HG03139 (cell line): ENCODE measurements at regions not wholly inside any gene's neighbourhood (a gene's known extent, or its start where the extent isn't known, plus 50 kb on each side); places are given as distances from the start of the nearest gene placed in this dataset.

Experiments
- ATAC-seq: cut with Tn5 transposase; IDR thresholded peaks from one replicate; pipeline ENCODE4 v1.9.1; 2021; ENCODE audit not compliant: unreplicated experiment

DNA sequence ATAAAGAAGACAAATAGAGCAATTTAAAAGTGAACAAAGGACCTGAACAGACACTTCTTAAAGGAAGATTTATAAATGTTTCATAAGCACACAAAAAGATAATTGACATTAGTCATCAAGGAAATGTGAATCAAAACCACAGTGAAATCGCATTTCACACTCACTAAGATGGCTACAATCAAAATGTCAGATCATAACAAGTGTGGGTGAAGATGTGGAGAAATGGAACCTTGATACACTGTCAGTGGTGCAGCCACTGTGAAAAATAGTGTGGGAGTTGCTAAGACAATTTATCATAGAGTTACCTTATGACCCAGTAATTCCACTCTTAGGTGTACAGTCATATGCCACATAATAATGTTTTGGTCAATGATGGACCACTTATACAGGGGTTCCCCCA is 54.5 kb upstream of the HTR4 start:
- ATAC-seq, result no peak

DNA sequence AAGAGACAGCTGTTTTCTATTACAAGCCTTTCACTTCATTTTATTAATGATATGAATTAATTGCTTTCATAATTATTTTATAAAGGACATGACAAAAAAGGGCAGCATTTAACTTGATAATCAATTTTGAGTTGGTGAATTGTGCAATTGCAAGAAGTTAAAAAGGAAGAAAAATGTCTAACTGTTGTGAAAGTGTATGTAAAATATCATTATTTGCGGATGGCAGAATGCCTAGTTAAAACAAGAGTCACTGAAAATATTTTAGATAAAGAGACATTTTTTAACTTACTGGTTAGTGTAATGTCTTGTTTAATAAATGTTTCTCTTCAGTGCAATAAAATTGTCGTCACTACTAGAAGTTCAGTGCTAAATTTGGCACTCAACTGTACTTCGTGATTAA is 57.6 kb upstream of the HTR4 start:
- ATAC-seq, result no peak

DNA sequence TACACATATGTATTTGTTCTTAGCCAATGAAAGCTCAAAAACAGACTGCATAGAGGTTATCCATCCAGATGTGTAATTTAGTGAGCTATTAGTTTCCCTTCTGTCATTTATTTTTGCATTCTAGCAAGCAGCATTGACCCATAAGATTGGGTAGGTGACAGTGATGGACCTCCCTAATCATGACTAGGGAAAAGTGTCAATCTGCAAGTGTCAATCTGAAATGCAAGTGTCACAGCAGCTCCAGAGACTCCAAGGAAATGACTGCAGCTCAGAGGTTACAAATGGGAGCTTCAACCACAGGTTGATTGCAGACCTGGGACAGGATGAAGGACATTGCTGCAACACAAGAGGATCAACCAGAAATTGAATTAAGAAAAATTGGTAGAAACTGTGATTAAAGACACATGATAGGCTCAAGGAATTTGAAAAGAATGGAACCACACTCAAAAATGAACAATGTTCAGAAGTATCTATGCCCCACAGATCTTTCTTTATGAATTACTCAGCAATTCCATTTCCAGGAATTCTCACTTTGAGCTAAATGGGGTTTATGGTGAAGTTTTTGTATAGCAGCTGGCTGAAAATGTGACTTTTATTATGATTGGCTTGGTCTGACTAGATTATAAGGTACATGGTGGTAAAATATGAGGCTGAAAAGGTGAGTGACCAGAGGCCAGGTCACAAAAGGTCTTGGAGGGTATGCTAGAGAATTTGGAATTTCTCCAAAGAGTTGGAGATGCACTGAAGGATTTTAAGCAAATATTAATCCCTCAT is 59.6 kb upstream of the HTR4 start:
- no peak for ATAC-seq

DNA sequence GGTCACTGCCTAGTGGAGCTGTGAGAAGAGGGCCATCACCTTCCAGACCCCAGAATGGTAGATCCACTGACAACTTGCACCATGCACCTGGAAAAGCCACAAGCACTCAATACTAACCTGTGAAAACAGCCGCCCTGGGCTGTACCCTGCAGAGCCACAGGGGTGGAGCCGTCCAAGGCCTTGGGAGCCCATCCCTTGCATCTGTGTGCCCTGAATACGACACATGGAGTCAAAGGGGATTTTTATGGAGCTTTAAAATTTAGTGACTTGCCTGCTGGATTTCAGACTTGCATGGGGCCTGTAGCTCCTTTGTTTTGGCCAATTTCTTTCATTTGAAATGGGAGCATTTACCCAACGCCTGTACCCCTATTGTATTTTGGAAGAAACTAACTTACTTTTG is 62.4 kb upstream of the HTR4 start:
- ATAC-seq, result no peak

DNA sequence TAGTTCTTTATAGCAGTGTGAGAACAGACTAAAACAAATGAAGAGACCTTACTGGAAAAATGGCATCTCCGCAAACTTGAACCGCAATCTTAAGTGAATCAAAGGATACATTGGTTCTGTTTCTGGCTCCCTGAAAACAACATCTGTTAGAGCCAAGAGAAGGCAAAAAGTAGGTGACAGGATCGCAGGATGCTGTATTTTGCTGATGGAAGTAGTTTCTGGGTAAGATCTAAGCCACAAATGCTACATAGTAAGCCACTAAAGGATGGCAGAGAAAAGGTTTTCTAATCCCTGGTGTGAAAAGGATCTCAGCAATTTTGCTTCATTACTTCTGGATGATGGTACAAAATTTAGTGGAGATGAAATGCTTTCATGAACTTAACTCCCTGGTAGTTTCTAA is 63.3 kb upstream of the HTR4 start:
- ATAC-seq, result no peak

DNA sequence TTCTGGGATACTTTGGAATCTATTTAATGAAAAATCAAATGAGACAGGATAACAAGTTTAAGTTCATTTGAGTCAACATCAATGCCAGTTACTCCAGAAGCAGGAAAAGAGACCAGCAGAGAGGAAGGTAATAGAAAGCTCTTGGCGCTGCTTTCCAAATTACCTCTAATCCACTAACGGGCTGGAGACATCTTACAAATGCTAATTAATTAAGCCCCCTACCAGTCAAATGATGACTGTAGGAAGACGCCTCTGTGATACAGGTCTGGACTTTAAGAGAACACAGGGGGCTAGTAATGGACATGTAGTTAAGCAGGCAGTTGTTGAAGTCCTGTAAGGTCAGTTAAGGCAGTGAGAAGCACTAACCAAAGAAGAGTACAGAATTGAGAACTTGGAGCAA is 65.3 kb upstream of the HTR4 start:
- ATAC-seq, result no peak

DNA sequence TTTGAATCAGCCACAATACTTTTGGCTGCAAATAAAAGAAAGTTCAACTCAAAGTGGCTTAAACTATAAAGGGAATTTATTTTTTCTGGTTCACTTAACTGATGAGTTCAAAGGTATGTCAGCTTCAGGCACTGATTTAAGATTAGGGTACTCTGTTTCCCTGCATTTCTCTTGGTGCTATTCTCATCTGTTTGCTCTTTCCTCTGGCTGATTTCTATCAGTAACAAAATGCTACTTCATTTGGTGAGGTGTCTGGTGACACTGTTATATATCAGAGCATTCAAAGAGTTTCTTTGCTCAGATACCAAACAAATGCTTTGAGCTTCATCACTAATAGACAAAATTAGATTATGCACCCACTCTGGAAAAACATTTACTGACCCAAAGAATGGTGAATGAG is 65.9 kb upstream of the HTR4 start:
- ATAC-seq, result no peak

DNA sequence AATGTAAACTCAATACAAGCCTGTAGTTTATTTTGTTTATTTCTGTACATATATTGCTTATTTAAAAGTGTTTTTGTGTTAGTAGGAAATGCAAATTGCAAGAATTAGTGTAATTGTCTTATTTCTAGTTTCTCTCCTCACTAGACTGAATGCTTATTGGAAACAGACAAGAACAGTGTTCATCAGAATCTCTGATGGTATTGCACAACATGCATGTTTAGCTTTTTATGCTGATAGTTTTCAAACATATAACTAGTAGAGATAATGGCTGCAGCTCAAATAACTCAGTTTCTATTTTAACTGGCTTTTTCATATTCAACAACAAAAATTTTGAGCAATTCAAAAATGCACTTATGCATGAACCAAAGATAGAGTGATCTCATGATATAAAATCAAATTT is 68.8 kb upstream of the HTR4 start:
- ATAC-seq, result no peak

DNA sequence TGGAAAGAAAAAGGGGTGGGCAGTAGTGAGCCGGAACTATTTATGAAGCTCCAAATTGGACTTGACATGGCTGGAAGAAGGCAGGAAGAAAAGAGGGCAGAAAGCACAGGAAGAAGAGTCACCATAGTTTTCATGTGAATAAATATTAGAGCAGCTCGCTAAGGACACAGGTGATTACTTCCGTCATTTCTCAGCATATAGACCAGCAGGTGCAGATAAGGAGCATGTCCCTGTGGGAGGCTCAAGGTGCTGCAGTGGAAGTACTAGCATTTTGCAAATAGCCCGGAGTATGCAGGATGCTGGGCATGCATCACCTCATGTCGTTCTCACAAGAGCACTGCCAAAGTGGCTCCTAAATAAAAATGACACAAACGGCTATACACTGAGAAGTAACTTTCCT is 71.3 kb upstream of the HTR4 start:
- ATAC-seq, result no peak

DNA sequence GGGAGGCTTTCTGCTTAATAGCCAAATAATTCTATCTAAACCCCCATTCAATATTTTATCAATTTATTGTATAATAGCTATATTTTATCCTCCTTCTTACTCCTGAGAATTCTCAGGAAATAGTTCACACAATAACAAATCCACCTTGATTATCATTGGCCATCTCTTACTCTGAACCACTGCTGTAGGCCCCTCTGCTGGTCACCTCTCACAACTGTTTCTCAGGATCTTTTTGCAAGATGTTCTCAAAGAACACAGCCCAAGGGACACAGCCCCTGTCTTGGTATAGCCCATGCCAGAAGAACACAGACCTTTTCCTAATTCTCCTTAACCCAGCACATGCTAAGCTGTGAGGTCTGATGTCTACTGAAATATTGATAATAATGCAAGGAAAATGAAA is 74.9 kb upstream of the HTR4 start:
- ATAC-seq, result no peak

DNA sequence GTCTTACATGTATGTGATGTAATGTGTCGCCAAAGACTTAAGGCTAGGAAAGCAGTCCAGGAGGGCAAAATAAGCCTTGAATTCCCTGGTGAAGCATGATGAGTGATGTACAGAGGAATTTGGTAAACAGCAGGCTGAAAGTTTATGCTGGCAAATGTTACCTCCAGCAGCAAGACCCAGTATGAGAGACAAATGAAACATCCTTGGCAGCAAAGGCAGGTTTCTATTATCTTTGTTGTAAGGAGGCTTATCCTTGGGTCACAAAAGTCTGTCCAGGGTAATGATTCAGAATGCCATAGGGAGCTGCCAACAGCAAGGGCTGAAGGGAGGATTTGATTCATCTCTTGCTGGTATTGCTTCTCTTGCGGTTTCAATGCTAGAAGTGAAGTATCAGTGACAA is 75.9 kb upstream of the HTR4 start:
- ATAC-seq, result no peak

DNA sequence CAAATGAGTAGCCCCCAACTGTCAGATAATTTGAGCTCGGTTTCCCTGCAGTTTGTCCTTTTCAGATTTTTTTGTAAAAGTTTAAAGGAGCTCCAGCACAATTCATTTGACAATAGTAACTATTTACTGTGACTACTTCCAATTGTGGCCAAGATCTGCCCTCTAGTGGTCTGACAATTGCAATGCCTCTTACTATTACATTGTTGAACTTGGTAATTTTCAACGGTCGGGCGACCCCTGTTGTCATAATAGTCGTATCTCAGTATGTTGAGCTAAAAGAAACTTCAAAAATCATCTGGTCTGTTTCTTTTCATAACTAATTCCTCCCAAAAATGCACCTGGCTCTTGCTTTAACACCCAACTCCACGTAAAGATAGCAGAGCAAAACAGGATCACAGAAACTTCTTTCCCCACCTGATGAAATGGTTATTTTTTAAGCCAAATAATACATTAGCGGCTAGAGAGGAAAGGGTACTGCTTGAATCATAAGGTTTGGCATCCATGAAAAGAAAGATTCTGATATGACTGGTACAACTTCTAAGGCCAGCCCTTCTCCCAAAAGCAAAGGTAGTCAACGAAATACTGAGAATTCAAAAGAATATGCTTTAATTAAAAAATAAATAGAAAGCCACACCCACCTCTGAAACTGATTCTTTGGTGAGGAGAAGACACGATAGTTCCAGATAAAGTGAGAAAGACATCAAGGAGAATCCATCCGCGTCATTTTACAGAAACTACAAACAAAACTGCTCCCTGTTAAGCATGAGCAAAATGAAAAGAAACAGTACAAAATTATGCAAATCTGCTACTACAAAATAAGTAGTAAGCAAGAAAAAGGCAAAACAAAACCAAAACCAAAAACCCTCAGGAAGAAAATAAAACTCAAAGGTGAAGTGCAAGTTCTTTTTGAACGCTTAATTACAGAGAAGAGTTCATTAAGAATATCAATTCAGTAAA is 76.9 kb upstream of the HTR4 start:
- ATAC-seq, result peak; percentile 87

DNA sequence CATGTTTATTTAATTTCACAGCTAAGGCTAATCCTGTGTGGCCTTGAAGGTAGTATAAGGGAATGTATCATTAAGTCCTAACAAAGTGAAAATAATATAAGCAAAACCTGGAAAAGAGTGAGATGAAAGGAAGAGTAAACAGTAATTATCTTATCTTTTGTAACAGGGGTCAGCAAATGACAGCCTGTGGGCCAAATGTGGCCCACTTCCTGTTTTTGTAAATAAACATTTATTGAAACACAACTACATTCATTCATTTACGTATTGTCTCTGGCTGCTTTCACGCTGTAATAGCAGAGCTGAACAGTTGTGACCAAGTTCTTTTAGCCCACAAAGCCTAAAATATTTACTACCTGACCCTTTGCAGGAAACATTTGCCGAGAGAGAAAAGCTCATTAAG is 78.4 kb upstream of the HTR4 start:
- ATAC-seq, result no peak

DNA sequence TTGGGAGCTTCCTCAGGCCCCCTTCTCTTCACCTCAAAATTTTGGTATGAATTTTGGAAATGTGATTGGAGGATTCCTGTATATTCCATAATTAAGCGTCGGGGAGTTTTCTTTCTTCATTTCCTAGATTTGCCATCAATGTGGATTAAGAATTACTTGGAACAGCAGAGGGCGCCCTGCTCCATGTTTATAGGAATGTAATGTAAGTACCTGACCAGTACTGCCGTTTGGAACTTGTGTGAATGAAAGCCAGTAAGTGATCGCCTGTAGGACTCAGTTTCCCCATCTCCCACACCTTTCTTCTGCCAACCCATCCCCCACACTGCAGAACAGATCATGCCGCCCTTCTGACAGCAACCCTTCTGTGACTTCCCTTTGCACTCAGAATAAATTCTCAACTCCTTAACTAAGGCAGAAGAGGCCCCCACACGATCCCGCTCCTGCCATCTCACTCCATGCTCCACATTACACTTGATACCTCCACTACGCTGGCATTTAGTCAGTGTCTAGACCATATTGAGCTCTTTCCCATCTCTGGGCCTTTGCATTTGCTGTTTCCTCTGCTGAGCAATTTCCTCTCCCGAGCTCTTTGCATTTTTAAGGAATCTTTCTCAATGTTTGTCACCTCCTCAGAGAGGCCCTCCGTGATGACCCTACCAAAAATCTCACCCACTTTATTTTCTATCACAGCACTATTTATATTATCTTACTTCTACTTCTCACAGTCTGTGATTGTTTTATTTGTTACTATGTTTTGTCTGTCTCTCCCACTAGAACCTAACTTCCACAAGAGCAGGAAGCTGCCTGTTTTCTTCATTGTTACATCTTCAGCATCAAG is 79.5 kb upstream of the HTR4 start:
- ATAC-seq, result no peak

DNA sequence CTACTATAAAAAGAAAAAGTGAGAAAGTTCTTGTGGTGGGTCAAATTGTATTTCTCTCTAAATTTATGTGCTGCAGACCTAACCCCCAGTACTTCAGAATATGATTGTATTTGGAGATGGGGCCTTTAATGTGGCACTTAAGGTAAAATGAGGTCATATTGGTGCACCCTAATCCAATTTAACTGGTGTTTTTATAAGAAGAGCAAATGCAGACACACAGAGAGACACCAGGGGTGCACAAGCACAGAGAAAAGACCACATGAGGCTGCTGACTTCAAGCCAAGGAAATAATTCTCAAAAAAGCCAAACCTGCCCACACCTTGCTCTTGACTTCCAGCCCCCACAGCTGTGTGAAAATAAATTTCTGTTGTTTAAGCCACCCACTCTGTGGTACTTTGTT is 80.2 kb upstream of the HTR4 start:
- ATAC-seq, result no peak

DNA sequence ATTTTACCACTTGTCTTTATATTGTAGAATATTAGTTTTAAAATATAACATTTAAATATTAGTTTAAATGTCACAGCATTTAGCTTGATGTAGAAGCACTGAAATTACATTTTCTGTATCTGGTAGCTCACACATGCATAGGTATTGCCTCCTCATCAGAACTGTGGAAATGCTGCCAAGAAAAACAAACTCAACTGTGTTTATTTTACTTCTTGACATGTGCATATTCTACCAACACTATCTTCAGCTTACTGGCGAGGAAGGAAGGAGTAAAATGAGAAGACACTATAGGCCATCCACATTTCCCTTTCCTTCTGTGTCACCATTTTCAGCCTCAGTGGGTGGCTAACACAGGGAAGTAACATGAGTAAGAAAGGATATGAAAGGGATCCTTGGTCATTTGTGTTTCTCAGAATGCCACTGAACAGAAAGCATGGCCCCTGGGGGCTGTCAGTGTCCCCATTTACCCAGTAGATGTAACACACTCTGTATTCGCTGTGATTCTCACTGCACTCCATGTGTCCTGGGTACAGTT is 81.0 kb upstream of the HTR4 start:
- ATAC-seq, result no peak

DNA sequence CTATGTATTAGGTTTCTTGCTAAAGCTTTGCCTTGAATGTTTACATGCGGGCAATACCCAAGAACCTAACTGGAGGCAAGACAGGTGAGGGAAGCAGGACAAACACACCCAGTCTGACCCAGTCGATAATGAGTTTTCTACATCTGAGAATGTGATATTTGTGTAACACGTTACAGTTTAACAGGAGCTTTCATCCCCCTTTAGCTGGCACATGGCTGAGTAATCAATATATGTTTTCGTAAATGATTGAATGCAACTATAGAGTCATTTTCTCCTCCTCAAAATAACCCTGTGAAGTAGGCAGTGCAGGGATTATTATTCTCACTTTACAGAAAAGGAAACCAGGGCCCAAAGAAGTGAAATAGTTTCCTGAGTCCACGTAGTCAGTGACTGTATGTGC is 84.7 kb upstream of the HTR4 start:
- ATAC-seq, result no peak

DNA sequence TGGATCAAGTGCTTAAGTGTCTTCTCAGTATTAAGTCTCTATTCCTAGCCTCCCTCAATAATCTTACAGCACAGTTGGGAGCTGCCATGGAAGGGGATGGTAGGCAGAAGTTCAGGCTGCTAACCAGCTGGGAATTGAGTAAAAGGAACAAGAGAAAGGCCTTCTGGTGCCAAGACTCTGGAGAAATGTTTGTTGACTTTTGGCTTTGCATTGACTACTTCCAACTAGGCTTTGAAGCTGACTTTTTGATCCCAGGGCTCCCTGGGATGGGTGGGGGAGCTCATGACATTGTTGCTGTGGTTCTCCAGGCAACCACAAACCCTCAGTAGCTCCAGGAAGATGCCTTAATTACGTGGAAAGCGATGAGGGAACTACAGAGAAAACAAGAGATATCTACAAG is 85.2 kb upstream of the HTR4 start:
- ATAC-seq, result no peak

DNA sequence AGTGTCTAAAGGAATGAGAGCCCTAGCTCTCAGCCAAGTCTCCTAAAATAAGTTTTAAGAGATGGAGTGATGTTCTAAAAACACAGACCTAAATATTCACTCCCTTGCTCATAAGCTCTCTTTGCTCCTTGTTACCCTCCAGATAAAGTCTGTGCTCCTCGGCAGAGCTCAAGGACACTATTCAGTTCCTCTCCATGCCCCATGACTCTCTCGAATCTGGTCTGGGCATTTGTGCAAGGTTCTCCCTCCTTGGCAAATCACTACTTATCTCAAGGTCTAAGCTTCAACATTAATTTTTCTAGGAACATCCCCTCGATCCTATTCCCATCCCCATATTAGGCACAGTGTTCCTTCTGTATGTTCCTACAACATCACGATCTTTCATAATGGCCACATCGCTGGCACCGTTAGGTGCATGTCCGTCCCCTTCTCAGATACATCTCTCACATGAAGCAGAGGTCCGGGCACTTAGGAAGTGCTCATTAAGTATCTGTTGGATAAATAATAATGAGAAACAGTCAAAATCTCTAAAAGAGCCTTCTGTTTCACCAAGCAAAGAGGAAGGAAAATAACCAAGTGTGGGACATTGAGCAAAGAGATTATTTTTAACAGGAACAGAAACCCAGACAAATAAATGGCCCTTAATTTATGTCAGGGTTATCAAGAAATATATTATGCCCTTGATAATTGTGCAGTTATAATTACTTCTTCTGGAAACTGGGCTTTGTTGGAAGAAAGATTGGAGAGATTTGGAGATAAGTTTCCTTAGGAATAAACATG is 85.9 kb upstream of the HTR4 start:
- ATAC-seq, result no peak

DNA sequence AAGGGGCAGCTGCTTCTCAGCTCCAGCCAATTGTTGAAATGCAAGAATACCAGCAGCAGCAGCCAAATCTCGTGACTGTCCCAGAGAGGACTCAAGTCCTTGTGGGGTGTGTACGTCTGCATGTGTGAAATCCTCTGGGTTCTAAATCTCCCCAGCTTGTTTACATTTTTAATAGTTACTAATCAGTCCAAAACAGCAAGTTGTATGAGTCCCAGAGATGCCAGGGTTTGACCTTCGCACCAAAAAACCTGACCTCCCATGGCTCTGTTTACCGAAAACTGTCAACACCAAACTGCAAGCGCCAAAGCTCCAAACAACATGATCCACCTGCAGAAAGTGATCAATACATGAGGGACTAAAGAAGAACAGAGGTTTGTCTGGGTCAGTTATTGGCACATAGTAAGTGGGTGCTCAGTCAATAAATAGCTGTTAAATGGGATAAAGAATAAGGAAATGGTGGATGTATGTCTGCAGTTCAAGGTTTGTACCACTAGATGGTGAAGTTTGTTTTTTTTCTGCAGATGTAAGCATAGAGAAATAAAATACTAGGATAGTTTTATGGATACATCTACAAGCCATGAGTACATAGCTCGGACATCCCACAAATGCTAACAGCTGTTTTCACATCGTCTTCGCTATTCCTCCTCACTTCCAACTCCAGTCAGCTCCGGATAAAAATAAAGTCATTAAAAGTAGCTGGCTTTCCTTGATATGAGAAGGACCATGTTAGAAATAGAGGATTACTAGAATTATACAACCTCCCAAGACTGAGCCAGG is 85.3 kb upstream of the ADRB2 start:
- no peak for ATAC-seq
